ENCODE measurements at regions not wholly inside any gene's neighbourhood (a gene's known extent, or its start where the extent isn't known, plus 50 kb on each side); places are given as distances from the start of the nearest gene placed in this dataset.
A peak's percentile ranks its signal among the peaks of the same experiment; 100 is the strongest.
"Not testable (repeated sequence)": the region's sequence is repeated elsewhere in the genome, so short reads cannot be mapped to it uniquely, and the experiment has no call there.

DNA sequence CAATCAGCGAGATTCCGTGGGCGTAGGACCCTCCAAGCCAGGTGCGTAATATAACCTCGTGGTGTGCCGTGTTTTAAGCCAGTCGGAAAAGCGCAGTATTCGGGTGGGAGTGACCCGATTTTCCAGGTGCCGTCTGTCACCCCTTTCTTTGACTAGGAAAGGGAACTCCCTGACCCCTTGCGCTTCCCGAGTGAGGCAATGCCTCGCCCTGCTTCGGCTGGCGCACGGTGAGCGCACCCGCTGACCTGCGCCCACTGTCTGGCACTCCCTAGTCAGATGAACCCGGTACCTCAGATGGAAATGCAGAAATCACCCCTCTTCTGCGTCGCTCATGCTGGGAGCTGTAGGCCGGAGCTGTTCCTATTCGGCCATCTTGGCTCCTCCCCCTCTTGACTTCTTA, 352.6 kb upstream of the GHITM start:
- DNase-seq = not testable (repeated sequence)

DNA sequence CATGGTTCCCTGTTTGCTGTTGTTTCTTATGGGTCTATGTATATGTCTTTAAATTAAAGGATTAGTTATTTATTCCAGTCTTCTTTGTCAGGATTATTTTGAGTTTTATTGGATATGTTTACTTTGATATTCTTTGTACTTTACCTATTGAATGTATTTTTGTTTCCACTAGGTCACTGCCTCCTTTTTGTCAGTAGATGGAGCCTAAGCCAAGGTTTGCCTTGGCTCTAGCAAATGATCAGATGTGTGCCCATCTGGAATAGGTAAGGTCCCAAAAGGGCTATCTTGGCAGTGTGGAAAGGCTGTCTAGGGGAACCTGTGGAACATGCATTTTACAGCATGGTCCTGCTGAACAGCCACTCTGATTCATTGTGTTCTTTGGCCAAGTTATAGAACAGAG, 337.3 kb upstream of the GHITM start:
- no peak for DNase-seq

DNA sequence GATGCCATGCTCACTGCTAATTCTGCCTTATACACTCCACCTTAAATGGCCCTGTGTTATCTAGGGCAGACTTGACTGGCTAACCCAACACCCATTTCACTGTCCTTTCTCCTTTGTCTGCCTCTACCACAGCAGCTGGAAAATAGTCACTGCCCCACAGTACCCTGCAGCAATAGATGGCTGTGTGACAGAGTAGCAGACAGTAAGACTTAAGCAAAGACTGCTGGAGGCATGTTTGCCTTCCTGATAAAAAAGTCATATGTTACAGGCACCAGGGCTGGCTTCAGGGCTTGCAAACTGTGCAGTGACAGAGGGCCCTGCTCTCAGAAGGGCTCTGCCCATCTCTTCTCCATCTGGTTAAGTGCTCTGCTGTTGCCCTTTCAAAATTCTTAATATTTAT, 332.6 kb upstream of the GHITM start:
- DNase-seq = peak in 1 of 2 experiments; percentile 0

DNA sequence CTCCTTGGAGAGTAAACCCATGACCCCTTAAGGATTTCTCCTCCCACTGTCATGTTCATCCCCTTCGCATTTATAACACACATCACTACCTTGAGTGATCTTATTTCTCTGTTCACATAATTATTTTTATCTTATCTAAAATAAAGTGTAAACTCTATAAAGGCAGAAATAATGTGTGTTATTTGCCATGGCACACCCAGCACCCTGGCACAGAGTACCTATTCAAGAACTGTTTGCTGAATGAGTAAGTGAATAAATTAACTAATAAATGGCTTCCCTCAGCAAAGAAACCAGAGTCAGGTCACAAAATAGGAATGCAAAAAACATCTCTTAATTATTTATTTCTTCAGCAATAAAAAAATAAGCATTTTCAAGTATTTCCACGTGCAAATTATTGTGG, 330.3 kb upstream of the GHITM start:
- no peak for DNase-seq

DNA sequence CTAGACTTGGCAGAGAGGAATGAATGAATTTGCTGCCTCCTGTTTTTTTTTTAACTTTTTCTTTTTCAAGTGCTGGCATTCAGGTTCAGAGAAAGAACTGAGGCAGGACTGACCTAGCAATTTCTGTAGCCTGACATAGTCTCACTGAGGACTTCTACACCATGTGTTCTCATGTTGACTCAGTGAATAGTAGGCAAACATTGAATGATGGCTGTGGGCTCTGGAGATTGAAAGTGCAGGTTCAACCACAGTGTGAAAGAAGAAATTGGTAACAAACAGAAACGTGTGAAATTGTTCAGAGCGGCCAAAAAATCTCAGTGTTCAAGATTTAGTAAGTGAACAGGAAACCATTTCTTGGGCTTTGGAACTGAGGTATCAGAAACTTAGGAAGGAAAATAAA, 322.4 kb upstream of the GHITM start:
- DNase-seq = no peak

DNA sequence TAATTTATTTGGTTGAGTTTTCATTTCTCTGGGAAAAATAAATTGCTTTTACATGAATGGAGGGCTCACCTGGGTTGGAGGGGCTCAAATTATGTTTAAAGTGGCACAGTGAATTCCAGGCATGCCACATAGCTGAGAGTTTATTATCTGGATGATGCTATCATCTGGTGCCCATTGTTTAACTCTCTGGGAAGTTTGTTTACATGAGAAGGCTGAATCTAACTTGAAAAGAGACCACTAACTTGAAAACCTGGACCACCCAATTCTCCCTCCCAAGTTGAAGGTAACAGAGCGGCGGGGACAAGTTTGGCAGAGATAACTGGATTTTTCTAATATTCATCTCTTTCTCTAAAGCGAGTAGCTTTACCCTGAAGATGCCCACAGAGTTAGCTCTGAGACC, 321.5 kb upstream of the GHITM start:
- no peak for DNase-seq

DNA sequence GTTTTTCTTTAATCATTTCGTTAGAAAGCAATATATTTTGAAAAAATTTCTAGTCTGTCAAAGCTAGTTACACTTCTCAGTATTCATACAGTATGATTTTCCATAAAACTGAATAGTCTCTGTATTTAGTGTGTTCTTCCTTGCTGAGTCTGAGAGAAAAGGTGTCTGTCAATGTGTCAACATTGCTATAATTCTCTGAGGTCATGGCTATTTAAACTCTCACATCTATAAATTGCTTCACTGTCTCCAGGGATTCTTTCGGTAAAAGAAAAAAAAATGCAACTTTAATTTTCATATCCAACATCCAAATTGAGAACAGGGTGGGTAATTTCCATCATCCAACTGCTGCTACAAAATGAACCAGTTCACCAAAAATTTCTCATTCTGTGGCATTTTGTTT, 319.7 kb upstream of the GHITM start:
- DNase-seq = no peak

DNA sequence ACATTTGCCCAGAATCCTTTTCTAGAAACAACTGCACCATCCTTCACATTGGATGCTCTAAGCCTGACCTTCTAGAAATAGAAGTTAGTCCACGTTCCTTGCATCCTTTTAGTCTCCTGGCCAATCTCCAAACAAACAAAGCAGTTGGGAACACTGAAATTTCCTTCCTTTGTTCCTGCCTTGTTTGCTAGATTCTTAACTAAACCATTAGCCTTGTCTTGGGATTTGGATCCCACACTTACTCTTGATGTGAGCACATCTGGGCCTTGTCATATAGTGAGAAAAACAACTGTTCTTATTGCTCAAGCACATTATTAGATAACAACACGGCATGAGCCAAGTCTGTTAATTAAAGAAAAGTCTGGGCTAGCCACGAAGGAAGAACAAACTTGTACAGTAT, 319.3 kb upstream of the GHITM start:
- no peak for DNase-seq

DNA sequence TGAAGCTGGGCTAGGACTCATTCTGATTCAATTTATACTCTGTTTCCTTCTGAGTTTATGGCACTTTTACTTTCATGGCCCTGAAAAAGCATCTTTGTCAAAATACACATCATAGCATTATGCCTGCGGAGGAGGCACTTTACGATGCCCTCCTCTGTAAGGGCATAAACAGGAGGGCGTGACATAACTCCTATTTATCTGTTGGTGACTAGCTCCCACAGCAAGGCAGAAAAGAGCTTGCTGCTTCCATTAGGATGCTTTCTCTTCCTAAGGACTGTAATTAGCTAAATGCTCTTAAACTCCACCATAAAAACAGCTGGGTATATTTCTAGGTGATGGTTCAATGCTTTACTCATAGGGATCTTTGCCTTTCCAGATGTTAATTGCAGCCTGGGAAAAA, 315.2 kb upstream of the GHITM start:
- DNase-seq = no peak

DNA sequence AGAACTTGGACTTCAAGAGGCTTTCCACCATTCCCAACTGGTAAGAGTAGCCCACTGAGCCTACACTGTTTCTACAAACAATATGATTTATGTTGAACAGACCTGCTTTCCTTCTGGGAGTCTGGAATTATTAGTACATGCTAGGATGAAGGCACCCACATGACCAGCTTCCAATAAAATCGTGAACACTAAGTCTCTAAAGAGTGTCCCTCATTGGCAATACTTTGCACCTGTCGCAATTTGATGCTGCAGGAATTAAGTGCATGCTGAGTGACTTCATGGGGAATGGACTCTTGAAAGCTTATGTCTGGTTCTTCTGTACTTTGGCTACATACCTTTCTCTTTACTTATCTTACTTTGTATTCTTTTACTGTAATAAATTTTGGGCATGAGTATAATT, 305.2 kb upstream of the GHITM start:
- DNase-seq = no peak

DNA sequence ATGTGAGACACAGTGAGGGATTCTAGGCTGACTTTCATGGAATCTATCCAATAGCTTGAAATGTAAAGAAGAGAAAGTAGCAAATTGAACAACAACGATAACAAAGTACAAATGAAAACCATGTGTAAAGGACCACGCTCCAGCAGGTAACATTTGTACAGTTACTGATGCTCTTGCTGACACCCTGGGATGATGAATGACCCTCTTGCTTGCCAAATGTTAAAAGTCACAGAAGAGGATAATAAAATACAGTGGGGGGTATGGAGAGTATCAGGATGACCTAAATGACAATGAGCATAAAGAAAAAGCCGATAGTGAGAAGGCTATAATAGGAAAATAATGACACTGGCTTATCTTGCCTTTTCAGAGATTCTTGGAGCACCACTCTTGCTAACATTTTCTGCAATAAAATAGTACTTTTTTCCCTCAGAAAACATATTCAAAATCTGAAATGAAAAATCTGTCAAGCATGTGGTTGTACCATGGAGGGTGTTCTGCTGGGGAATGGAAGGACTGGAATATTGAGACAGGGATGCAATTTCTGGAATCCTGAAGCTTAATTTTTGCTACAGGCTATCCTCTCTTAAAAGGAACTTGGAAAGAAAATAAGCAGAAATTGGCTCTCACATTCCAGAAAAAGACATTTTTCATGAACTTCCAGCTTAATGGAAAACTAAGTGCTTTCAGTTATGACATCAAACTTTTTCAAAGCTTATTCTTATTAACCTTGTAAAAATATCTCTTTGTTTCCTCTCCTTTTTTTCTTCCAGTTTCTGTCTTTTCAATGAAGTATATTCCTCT, 303.2 kb upstream of the GHITM start:
- DNase-seq = no peak

DNA sequence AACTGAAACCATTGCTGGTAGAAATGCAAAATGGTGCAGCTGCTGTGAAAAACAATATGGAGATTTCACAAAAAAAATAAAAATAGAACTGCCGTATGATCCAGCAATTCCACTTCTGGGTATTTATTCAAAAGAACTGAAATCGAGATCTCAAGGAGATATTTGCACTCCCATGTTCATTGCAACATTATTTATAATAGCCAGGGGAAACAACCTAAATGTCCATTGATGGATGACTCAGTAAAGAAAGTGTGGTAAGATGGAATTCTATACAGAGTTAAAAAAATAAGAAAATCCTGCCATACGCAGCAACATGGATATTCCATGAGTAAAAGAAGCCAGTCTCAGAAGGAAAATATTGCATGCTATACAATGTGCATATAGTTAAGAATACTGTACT, 290.6 kb upstream of the GHITM start:
- DNase-seq = no peak

DNA sequence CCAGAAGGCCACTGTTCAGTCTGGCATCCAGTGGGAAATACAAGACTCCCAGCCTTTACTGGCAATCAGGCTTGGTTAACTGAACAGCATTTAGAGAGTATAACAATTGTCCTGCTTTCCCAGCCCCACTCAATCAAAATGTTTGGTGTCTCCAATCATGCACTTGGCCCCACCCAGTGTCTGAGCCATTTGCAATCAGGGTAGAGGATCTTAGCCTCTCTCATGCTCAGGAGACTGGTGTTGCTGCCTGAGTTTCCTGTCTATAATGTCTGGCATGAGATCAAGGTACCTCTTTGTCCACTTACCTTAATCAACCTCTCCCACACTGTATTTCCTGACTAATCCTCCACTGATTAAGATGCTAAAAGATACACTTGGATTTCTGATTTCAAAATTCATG, 290.2 kb upstream of the GHITM start:
- DNase-seq = no peak

DNA sequence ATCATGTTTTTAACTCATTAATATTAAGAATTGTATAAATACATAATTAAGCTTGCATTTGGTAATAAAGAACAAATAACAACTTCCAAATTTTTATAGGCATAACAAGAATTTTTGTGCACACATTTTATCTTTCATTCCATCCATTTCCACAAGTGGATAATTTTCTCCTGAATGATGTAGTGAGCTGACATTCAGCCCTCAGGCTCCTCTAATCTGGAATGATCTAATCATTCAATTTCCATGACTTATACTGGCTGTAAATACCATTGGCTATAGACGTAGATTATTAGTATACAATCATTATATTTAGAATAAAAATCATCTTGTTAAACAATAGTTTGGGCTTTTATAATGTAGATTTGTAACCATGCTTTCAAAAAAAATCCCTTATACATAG, 287.2 kb upstream of the GHITM start:
- no peak for DNase-seq

DNA sequence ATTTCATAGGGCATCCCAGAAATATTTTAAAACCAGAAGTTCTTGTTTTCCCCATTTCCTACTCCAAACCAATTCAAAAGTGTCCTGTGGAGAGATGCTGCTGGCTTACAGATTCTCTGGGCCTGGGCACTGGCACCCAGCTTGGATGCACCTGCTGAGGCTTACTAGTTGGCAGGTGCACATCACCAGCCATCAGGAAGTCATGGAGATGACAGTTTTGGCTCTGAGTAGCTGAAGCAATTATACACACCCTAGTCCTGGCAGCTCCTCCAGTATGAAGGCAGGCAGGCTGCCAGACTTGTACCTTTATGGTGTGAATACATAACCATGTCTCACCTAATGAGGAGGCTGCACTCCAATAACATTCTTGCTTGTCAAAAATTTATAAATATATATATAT, 276.6 kb upstream of the GHITM start:
- no peak for DNase-seq

DNA sequence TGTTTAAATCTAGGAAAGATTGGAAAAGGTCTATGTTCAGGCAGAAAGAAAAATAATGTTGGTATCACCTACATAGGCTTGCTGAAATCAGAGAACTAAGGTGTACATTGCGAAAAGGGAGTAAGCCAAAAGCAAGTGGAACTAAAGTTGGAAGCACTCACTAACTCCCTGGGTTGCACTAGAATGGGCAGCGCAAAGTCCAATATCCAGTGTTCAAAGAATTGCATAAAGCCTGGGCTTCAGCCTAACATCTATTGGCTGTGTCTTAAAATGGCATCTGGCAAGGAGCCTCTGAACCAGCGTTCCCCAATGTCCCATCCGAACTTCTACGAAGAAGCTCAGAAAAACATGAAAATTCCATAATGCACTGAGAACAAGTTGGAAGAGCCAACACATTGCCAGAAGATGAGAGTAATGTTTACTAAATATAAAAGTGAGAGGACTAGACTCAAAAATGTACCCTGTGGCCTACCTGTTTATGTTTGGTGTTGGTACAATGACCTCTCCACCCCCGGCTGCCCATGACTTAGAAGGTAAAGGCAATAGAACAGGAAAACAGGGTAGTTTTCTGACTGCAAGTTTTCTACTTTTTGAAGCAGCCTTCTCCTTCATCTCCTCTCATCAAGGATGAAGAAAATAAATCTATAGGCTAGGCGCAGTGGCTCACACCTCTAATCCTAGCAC, 275.9 kb upstream of the GHITM start:
- DNase-seq = no peak

DNA sequence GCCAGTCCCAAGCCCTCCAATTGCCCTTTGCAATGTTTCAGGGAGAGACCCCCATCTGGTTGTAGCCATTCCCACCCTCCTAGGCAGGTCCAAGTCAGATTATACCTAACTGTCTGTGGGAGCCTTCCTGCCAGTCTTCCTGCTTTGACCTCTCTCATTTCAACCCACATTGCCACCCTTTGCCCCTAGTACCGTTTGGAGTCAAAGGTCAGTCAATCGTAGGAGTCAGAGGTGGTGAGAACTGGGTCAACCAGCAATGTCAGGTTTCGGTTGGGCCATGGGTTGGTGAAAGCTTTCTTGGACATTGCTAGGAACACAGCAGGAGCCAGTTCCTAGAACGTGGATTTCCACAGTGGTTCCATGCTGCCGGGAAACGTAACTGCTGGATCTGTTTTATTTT, 269.4 kb upstream of the GHITM start:
- no peak for DNase-seq

DNA sequence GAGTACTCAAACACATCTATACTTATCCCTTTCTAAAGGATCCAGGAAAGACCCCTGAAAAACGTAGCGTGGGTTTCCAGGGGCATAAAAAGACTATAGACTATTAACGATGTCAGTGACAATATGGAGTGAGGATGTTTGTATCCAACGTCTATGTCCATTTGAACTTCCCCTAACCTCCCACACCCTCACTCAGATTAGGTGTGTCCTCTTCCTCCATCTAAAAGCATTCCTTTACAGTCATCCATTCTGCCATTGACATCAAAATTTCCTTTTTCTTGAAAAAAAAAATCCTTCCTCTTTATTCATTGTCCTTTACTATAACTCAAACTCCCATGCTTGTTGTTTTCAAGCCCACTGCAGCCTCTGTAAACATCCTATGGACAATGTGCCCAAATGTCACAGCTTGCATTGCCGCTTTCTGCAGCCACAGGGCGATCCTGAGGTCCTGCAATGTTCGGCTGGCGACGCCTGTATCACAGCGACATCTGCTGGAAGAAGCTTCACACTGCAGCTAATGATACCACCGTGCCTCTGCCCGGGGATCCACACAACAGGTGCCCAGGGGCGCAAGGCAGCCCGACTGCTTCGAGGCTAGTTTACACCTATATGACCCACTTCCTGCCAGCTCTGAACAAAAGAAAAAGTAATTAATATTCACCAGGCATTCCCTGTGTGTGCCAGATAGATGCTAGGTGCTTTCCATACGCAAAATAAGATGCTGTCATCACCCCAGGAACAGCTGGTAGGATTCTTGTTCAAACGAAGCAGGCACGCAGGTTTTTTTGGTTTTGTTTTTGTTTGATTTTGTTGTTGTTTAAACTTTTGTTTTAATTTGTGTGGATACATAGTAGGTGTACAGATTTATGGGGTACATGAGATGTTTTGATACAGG, 267.9 kb upstream of the GHITM start:
- peak in 1 of 2 experiments; percentile 55 for DNase-seq

DNA sequence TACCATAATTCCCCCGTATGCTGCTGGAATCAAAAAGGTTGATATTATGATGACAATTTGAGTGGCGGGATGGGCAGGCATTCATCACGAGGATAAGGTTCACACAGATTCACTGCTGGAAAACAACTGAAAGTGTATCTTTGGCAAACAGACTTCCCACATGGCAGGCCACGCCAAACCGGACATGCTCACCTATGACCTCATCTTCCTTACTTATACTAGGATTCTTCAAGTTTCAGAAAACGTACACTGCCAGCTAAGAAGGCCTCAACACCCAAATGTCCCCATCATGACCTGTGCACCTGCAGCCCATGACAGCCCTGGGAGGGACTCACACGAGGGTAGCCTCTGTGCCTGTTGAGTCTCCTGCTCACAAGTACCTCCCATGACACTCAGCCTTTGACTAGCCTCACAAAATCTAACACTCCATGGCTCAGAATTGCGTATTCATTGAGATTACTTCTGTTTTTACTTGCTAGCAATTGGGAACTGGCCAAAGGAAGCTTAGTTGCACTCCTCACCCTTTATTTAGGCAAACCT, 259.0 kb upstream of the GHITM start:
- DNase-seq = no peak

DNA sequence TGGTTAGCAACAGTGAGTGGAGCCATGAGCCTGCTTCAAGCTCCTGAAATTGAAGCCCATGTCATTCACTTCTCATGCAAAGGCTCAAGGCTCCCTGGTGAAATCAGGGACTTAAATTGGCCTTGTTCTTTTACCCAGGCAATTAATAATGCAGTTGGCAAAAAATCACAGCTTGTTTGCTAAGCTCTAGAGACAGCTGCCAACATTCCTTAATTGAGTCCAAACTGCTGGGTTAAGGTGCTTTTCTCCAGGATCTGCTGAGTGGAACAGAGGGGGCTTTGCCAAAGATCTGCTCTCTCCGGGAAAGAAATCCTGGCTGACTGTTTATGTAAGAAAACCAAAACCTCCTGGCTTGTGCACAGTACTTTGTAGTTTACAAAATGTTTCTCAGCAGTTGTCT, 257.6 kb upstream of the GHITM start:
- DNase-seq = peak; percentile 19 to 71

DNA sequence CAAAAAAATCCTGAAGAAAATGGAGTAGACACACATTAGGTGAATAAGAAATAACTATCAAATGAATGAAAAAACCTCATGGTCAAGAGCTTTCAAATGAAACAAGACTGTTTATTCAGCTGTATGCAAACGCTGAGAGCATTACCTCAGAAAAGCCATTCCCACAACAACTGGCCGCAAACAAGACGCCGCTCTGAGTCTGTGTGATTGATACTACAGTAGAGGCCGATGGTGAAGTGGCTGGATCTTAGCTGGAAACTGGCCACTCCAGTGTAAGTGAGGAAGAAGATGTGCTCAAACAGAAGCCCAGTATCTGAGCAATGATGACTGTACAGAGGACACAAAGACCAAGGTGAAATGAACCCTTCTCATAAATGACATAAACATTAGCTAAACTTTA, 252.4 kb upstream of the GHITM start:
- no peak for DNase-seq

DNA sequence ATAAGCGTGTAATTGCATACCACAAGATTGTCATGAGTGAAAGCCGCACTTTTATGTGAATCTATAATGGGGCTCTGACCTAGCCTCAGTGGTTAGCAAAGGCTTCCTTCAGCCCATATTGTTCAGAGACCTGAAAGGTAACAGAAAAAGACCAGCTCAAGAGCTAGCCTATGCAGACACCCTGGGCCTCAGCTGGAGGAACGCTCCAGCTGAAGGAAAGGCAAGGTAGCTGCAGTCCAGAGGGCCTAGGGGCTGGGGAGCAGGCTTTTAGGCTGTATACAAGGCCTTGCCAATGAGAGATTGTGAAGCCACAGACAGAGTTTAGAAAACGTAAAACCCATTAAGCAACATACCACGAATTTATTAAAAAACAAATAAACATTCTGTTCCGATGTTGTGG, 246.6 kb upstream of the GHITM start:
- DNase-seq = no peak

DNA sequence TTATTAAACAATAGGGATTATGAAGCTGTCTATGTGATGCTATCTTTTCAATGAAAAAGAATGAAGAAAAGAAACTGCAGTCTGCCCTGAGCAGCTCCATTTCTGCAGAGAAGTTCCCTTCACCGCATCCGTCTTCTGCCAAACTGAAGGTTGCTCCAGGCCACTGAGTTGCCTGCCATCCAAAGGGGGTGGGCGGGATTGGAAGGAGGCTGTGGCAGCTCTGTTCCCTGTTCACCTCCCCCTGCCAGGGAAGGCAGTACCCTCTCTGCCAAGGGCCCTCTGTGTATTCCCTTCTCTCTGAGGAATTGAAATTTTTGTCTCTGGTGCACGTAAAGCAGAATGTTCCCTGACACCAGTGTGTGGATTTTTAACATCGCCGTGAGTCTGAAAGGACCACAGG, 243.1 kb upstream of the GHITM start:
- no peak for DNase-seq

DNA sequence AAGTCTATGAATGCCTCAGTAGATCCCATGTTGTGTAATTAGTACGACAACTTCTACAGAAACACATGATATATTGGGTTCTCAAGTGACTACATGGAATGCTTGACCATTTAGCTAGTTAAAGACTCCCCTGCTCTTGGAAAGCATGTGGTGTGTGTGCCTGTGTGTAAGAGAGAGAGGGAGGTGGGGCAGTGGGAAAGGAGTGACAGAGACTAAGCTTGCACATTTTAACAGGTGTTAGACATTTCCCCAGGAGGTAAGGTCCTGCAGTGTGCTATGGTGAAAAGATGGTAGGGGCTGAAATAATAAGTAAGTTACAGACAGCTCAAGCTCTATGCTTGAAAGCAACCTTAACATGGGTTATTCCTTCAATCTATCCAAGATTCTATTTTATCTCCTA, 241.7 kb upstream of the GHITM start:
- no peak for DNase-seq
